Astrocyte (in vitro differentiated cells and primary cell): ENCODE measurements at regions not wholly inside any gene's neighbourhood (a gene's known extent, or its start where the extent isn't known, plus 50 kb on each side); places are given as distances from the start of the nearest gene placed in this dataset.

ENCODE experiments used
- CTCF ChIP-seq: IDR thresholded peaks from 2 replicates; pipeline ENCODE4 v1.5.1; 2011; ENCODE audit warnings: low read depth, mild to moderate bottlenecking, inconsistent platforms, low read length, moderate library complexity; ENCODE audit not compliant: insufficient read depth
- EZH2 ChIP-seq: IDR thresholded peaks from 2 replicates; pipeline ENCODE4 v1.6.1; 2012; ENCODE audit warnings: mild to moderate bottlenecking, low read length, inconsistent platforms; ENCODE audit not compliant: insufficient read depth

DNA sequence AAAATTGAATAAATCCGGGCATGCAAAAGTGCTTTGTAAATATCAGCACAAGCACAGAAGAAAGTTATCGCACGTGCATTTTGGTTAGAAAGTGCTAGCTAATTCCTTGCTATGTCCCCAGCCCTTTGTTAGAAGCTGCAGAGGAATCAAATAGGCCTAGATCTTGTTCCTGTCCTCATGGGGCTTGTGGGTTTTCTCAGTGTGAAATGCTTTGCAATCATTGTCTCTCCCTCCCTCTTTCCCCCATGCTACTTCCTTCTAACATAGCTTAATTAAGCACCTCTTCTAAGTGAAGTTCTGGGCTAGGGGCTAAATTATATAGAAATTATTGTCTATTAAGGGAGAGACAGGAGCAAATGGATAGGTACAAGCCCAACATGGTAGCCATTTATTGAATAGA lies 271.7 kb downstream of the RPLP1 start:
- TF ChIP-seq CTCF (no peak), EZH2 (no peak)
